ENCODE measurements at regions not wholly inside any gene's neighbourhood (a gene's known extent, or its start where the extent isn't known, plus 50 kb on each side); places are given as distances from the start of the nearest gene placed in this dataset.
"Not testable (repeated sequence)": the region's sequence is repeated elsewhere in the genome, so short reads cannot be mapped to it uniquely, and the experiment has no call there.

DNA sequence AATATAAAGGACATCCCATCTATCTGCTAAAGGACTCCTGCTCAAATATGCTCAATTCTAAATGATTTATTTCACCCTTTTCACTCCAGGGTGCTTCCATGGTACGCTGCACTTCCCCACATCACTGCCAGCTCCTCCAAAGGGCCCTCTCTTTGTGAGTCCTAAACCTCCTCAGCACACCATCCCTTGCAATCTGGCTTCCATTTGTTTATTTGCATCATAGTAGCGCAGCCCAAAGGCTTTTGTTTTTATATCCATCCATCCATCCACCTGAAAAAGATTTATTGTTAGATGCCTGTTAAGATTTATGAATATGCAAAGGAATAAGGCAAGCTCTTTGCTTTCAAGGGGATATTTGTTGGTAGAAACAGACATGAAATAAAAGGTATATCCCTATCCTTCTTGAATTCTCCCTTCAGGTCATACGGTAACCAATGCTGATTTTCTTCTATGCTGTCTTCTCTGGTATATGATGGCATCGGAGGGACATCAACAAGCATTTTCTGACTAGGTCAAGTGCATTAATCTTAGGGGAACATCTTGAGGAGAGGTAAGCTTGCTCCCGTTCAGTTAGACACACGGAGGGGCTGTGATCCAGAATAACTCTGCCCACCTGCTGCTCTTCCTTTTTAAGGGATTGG is 397.6 kb downstream of the LIG4 start:
- no peak for DNase-seq (ENCODE audit: low read depth)

- DNase-seq (ENCODE audit: low read depth), result no peak
Measured at GRCh38 chr13:107812014-107812412, 403.3 kb downstream of the LIG4 start.

DNA sequence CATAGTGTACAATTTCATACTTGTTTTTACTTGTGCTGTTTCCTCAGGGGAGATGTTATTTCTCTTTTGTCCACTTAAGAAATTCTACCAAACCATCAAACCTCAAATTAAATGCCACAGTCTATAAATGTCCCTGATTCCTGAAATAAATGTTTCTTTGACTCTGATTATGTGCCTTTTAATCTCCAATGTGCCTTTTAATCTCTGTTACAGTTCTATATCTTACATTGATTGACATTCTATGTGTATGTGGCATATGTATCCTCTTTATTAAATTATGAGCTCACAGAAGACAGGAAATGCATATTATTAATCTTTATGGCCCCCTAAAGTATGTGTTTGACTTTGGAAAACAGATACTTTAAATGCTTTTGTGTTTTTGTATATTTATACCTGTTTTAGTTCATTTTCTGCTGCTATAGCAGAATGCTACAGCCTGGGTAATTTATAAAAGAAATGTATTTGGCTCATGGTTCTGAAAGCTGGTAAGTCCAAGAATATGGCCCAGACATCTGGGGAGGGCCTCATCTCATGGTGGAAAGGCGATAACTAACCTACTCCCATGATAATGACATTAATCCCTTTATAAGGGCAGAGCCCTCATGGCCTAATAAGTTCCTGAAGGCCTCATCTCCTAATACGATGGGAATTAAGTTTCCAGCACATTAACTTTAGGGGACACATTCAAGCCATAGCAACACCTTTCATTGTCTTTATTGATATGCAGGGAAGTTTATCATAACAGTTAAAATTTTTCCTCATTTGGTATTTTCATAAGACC is 403.9 kb downstream of the LIG4 start:
- DNase-seq (ENCODE audit: low read depth), result no peak

DNA sequence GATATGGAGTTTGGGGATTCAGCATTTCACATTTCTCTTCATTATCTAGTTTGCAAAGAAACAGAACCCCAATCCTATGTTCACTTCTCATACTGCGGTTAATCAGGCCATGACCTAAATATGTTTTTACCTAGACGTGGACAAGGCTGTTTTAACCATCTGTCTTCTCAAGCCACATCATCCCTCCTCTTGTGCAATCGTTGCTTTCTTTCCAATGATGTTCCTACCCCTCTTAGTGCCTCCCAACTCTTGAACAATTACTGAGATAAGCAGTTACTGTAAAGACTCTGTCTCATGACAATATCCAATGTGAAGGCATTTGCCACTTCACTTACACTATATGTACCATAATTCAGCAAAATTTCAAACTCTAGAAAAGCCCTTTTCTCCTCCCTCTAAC is 406.2 kb downstream of the LIG4 start:
- DNase-seq (ENCODE audit: low read depth), result no peak

DNA sequence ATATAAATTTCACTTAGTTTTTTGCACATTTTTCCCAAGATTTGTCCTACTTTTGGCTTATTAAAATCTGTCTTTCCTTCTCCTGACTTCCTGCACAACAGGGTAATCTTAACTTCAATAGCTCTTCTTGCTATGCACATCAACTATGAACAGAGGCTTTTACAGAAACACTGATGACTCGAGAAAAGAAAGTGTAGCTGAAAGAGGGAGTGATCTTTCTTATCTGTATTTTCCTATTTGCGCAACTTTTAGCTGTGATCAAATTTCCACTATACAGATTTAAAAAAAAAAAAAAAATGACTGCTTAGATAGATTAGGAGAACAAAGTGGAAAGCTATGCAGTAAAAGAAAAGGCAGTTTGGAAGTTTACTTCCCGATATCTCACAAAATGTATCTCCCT is 406.9 kb downstream of the LIG4 start:
- no peak for DNase-seq (ENCODE audit: low read depth)

DNA sequence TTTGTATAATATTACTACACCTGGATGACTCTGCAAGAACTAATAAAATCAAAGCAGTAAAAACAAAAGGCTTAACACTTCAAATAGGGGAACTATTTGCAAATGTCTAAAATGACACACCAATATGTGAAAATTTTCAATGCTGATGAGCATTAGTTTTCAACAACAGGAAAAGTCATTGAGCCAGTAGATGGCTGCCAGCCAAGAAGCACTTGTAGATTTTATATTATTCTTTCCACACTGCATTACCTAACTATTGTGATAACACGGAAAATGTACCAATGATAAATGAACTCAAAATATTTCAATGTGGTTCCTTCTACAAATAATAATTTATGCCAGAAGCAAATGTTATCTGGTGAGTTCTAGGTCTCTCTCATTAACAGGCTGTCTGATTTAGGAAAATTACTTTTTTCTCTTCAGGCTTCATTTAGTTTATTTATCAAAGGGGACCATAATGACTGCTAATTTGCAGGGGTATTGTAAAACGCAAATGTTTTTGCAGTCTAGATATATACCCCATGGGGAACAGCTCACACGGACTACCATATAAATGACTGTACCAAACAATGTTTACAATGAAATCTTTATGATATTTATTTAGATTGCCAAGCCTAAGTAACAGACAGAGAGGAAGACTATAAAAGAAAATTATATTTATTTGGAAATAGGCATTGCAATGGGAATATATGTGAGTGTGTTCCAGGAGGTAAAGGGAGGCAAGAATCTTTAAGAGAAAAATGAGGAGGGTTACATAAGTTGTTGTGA is 407.8 kb downstream of the LIG4 start:
- DNase-seq (ENCODE audit: low read depth), result no peak

GRCh38 chr13:107806726-107807125 is 408.6 kb downstream of the LIG4 start:
- DNase-seq (ENCODE audit: low read depth), result no peak

GRCh38 chr13:107803822-107804495 is 411.4 kb downstream of the LIG4 start:
- no peak for DNase-seq (ENCODE audit: low read depth)

DNA sequence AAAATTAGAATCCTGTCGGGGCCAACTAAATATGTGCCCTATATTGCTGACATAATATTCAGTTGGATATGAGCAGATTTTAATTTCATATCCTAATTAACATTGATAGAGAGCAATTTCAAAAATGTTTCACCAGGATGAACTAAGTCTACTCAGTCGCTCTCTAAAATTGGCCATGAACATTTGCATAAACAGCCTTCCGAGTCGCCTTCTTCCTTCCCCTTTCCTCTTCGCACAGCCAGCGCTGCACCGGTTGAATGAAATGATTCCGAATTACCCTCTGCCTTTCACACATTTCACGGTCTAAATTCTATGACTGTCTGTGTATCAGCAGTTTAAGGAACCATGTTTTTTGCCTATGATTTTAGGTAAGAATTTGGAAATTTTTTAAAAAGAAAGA is 413.7 kb downstream of the LIG4 start:
- no peak for DNase-seq (ENCODE audit: low read depth)

- no peak for DNase-seq (ENCODE audit: low read depth)
Measured at GRCh38 chr13:107799001-107799400, 416.3 kb downstream of the LIG4 start.

- DNase-seq (ENCODE audit: low read depth), result no peak
Measured at GRCh38 chr13:107790397-107790796, 424.9 kb downstream of the LIG4 start.

DNA sequence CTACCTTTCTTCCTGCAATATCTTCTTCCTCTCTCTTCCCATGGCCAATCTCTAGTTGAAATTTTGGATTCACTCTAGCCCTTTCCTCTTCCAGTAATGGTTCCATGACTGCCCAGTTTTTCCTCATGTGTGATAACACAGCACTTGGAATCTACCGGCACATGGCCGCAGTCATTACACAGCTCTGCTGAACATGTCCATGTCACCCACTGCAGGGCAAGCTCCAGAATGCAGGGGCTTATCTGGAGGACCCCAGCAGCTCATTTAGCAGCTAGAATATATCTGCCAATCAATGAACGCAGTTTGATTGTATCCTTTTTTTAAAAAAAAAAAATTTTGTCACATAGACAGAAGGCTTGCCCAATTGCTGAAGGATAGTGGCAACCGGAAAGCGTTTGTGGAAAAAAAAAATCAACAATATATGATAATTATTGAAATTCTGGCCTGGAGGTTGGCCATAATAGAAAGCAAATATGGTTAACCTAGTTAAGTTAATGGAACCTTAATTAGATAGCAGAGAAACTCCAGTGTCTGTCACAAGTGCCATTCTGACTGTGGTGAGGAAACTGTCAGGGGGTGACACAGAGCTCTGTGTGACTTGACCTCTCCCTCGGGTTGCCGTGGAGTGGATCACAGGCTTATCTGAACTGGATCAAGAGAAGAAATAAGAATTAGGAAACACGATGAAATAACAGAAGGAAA is 426.7 kb downstream of the LIG4 start:
- DNase-seq (ENCODE audit: low read depth), result no peak

DNA sequence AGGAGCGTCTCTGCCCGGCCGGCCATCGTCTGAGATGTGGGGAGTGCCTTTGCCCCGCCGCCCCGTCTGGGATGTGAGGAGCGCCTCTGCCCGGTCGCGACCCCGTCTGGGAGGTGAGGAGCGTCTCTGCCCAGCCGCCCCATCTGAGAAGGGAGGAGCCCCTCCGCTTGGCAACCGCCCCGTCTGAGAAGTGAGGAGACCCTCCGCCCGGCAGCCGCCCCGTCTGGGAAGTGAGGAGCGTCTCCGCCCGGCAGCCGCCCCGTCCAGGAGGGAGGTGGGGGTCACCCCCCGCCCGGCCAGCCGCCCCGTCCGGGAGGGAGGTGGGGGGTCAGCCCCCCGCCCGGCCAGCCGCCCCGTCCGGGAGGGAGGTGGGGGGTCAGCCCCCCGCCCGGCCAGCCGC is 432.7 kb downstream of the LIG4 start:
- DNase-seq (ENCODE audit: low read depth), result not testable (repeated sequence)

DNA sequence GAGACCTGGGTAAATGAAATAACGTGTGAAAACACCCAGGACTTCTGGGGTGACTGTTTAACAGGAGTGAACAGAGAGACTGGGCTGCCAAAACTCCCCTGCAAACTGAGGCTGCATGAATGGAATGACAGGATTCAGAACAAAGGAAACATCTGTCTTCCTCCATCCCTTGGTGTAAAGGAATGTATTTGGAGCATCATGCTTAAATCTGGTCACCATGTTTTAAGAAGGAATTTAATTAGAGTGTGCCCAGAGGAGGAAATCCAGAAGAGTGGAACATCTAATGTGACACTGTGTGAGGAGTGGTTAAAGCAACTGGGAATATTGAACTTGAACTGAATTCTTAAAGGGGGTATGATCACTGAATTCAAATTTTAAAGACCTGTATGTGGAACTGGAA is 437.2 kb downstream of the LIG4 start:
- DNase-seq (ENCODE audit: low read depth), result no peak

DNA sequence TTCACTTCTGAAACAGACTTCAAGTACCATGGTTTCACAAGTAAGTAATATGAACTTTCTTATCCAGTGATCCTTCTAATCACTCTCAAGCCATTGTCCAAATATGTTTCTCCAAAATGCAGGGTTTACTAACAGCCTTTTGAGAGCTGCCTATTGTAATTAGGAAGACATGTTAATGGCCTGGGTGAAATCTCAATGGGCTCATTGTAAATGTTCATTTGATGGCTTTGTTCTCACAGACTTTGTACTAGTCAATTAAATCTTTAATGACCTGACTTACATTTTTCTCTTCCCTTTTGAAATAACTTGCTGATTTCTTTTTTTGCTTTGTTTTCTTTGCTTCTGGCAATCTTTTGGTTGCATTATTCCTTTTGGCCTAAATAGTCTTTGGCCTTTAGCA is 444.8 kb downstream of the LIG4 start:
- no peak for DNase-seq (ENCODE audit: low read depth)

GRCh38 chr13:107767119-107767518 is 448.2 kb downstream of the LIG4 start:
- DNase-seq (ENCODE audit: low read depth), result no peak

DNA sequence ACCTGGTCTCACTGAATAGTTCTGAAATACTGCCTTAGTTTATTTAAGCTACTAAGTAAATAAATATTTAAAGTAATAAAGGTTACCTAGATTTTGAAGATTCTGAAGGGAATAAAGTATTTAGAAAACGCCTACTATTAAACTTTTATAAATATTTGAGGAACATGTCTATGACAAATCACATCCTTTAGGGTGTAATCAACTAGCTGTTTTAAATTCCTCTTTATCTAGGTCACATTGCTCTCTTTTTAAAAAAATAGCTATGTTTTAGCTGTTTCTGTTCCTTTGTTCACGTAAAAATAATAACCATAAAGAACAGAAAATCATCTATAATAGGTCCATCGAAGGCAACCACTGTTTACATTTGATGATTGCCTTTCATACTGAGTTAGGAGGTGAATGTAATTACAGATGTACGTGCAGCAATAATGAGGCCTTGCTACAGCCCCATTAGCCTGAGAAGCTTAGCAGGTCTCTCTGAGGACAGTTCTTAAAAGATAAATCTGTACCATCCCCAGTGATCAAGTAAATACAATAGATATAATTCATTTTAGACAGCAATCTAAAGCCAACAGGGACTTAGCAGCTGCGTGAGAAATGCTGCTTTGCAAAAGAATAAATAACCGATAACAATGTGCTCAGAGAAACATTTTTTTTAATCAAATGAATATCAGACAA is 449.5 kb downstream of the LIG4 start:
- no peak for DNase-seq (ENCODE audit: low read depth)

DNA sequence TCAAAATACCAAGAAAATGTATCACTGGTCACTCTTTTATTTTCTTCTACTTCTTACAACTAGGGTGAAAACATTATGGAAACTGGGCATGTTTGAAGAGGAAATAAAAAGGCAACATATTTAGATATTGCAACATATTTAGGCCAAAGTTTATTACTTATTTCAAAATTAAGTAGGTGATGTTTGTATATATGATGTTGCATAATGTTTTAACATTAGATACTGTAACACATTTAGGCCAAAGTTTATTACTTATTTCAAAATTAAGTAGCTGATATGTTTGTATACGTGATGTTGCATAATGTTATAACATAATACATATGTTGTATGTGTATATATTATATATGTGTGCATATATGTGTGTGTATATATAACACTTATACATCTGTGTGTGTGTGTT is 451.3 kb downstream of the LIG4 start:
- DNase-seq (ENCODE audit: low read depth), result no peak

- no peak for DNase-seq (ENCODE audit: low read depth)
Measured at GRCh38 chr13:107753748-107754147, 461.6 kb downstream of the LIG4 start.

DNA sequence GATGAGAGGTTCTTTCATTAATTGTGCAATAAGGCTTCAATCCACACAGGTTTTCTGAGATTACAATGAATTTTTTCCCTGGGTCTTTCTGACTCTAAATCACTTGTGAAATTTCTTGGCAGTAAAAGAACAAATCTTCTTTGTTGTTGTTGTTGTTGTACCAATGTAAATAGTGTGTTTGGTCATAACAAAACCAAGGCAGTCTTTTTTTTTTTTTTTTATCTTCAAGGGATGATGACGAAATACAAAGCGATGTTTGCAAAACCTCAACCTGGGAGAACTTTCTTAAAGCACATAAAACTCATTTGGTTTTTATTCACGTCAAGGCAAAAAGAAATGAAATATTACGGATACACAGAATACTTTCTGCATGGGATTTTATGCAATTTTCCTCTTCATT is 462.0 kb downstream of the LIG4 start:
- DNase-seq (ENCODE audit: low read depth), result no peak

- no peak for DNase-seq (ENCODE audit: low read depth)
Measured at GRCh38 chr13:107743983-107744382, 471.4 kb downstream of the LIG4 start.

All from stimulated activated CD4-positive, alpha-beta T cell treated with anti-CD3 and anti-CD28 coated beads, Interleukin-2, amount 100 ng/mL, for 4 hours (primary cell).